ENCODE measurements at regions not wholly inside any gene's neighbourhood (a gene's known extent, or its start where the extent isn't known, plus 50 kb on each side); places are given as distances from the start of the nearest gene placed in this dataset.

DNA sequence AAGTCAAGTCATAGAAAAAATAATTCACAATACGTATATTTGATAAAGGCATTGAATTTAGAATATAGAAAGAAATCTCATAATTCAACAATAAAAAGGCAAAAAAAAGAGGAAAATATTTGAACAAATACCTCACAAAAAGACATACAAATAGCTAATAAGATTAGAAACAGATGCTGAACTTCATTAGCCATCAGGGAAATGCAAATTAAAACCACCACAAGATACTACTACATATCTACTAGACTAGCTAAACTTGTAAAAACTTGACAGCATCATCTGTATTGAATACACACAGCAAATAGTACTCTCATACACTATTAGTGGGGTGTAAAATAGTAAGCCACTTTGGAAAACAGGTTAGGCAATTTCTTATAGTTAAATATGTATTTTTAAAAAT is 128.7 kb upstream of the TLL1 start:
- H3K27me3 ChIP-seq (ENCODE audit: control insufficient read depth in 2 of 2, insufficient read depth in 2 of 2, low read length in 2 of 2), result no peaks in the 10 kb centered on the region
- no peak overlapping the region for H3K27ac ChIP-seq (ENCODE audit: insufficient read depth, low read depth, low read length)
- no peak overlapping the region for H2AFZ ChIP-seq (ENCODE audit: low read depth, low read length)
- H4K20me1 ChIP-seq (replicated peaks; ENCODE audit: control insufficient read depth, extremely low read depth, insufficient read depth, low read length), result no peaks in the 10 kb centered on the region
- intact Hi-C loops (cut with micrococcal nuclease) (no loop called here), dilution Hi-C loops (cut with MboI; ENCODE audit: extremely low pct_ligation_motif_present, low sequenced_read_pairs) (no loop called here)
- BruUV-seq (replicated peaks), result no TSS peak
- H3K4me2 ChIP-seq (ENCODE audit: insufficient read depth, low read length), result no peak overlapping the region
- FAIRE-seq (no peak), DNase-seq (ENCODE audit: low read depth, low spot score) (no peak)
- no peaks in the 10 kb centered on the region for H3K36me3 ChIP-seq (ENCODE audit: control insufficient read depth in 2 of 2, extremely low read depth in 1 of 2, insufficient read depth in 2 of 2, low read length in 2 of 2)
- H3K79me2 ChIP-seq (ENCODE audit: control insufficient read depth, insufficient read depth, low read length), result no peaks in the 10 kb centered on the region
- no peaks in the 10 kb centered on the region for H3K9me3 ChIP-seq (replicated peaks; ENCODE audit: control insufficient read depth, insufficient read depth, low read length)
- H3K9me1 ChIP-seq (replicated peaks; ENCODE audit: control insufficient read depth, extremely low read depth, insufficient read depth, low read length), result no peaks in the 10 kb centered on the region
- no peak overlapping the region for H3K4me3 ChIP-seq (replicated peaks in 1 of 3; ENCODE audit: insufficient read depth in 1 of 3, low read depth in 1 of 3, low read length in 3 of 3)
- no peak overlapping the region for H3K9ac ChIP-seq (replicated peaks; ENCODE audit: extremely low read depth, insufficient read depth, low read length)
- peaks cover 26% of the 10 kb centered on the region for H3K4me1 ChIP-seq (ENCODE audit: control insufficient read depth, extremely low read depth, insufficient read depth, low read length)
- POLR2A ChIA-PET, result no interaction called here
- CTCF ChIA-PET, result interaction anchor here (1.1 kb wide), 1 partner anchor 251 kb away, joined by 3 read pairs; no protein-coding TSS in a partner anchor
- TF ChIP-seq EZH2 (IDR thresholded peaks at IDR 0.05; ENCODE audit: borderline replicate concordance, low read depth, low read length, severe bottlenecking), result no peak
- no peak for TF ChIP-seq GATA2 (IDR thresholded peaks at IDR 0.05; ENCODE audit: insufficient read depth, insufficient read length, low read depth, low read length)
- TF ChIP-seq, protein P1, sequence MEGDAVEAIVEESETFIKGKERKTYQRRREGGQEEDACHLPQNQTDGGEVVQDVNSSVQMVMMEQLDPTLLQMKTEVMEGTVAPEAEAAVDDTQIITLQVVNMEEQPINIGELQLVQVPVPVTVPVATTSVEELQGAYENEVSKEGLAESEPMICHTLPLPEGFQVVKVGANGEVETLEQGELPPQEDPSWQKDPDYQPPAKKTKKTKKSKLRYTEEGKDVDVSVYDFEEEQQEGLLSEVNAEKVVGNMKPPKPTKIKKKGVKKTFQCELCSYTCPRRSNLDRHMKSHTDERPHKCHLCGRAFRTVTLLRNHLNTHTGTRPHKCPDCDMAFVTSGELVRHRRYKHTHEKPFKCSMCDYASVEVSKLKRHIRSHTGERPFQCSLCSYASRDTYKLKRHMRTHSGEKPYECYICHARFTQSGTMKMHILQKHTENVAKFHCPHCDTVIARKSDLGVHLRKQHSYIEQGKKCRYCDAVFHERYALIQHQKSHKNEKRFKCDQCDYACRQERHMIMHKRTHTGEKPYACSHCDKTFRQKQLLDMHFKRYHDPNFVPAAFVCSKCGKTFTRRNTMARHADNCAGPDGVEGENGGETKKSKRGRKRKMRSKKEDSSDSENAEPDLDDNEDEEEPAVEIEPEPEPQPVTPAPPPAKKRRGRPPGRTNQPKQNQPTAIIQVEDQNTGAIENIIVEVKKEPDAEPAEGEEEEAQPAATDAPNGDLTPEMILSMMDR (IDR thresholded peaks at IDR 0.05; ENCODE audit: extremely low read depth in 1 of 2, insufficient read depth in 1 of 2, low read depth in 1 of 2, low read length in 2 of 2), result no peak
- TF ChIP-seq POLR2A (IDR thresholded peaks at IDR 0.05; ENCODE audit: low read depth, low read length), result no peak
- TF ChIP-seq, protein P2, sequence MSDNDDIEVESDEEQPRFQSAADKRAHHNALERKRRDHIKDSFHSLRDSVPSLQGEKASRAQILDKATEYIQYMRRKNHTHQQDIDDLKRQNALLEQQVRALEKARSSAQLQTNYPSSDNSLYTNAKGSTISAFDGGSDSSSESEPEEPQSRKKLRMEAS (IDR thresholded peaks at IDR 0.05; ENCODE audit: insufficient read depth, insufficient read length), result no peak
- no peak for TF ChIP-seq FOS (IDR thresholded peaks at IDR 0.05; ENCODE audit: borderline replicate concordance, insufficient read depth, low read length)
- no peak for TF ChIP-seq MYC (IDR thresholded peaks at IDR 0.05; ENCODE audit: low read depth, low read length)
- TF ChIP-seq JUN (IDR thresholded peaks at IDR 0.05; ENCODE audit: borderline replicate concordance, insufficient read depth, insufficient read length, low read depth), result no peak
- no peak for TF ChIP-seq POLR2AphosphoS5 (IDR thresholded peaks at IDR 0.05; ENCODE audit: insufficient read depth, low read depth, low read length)
